Gastroesophageal sphincter (tissue), 4 donors: ENCODE measurements at regions not wholly inside any gene's neighbourhood (a gene's known extent, or its start where the extent isn't known, plus 50 kb on each side); places are given as distances from the start of the nearest gene placed in this dataset.
A peak's percentile ranks its signal among the peaks of the same experiment; 100 is the strongest.

Experiments
- ATAC-seq: fragments of 150-250 bp; one replicate; pipeline ENCODE4 v1.9.1; 2016; ENCODE audit warnings: mild to moderate bottlenecking, moderate library complexity
- H3K27ac ChIP-seq, 4 donors: fragments of 200-600 bp; sonication (generic) in 3 of 4; 1 replicate in 3 of 4; 2 replicates in 1 of 4; pipeline ENCODE4 v1.5.1; 2016 to 2019
- H3K27me3 ChIP-seq: fragments of 200-600 bp; sonication (generic); one replicate; pipeline ENCODE4 v1.5.1; 2019
- H3K36me3 ChIP-seq, 2 donors: fragments of 200-600 bp; sonication (generic); one replicate each; pipeline ENCODE4 v1.5.1; 2019; ENCODE audit warnings: control low read depth in 1 of 2
- H3K4me1 ChIP-seq, 3 donors: fragments of 200-600 bp; sonication (generic); 1 replicate in 2 of 3; 2 replicates in 1 of 3; pipeline ENCODE4 v1.5.1; 2016 to 2019; ENCODE audit warnings: control low read depth in 2 of 3
- H3K4me3 ChIP-seq, 2 donors: fragments of 200-600 bp; sonication (generic); one replicate each; pipeline ENCODE4 v1.5.1; 2019; ENCODE audit warnings: mild to moderate bottlenecking in 1 of 2, moderate library complexity in 1 of 2
- H3K9me3 ChIP-seq, 3 donors: fragments of 200-600 bp; sonication (generic); one replicate each; pipeline ENCODE4 v1.5.1; 2017 to 2019; ENCODE audit warnings: control low read depth in 2 of 3
- EP300 ChIP-seq: sonication (generic); formaldehyde crosslinking; IDR thresholded peaks from one replicate; pipeline ENCODE4 v1.6.1; 2017; ENCODE audit warnings: antibody characterized with exemption, mild to moderate bottlenecking
- POLR2A ChIP-seq, 2 donors: fragments of 450-650 bp; IDR thresholded peaks; one replicate each; pipeline ENCODE4 v1.6.1; 2017; ENCODE audit warnings: antibody characterized with exemption in 2 of 2, mild to moderate bottlenecking in 2 of 2, moderate library complexity in 1 of 2
- POLR2AphosphoS5 ChIP-seq: sonication (generic); formaldehyde crosslinking; IDR thresholded peaks from one replicate; pipeline ENCODE4 v1.6.1; 2017; ENCODE audit warnings: antibody characterized with exemption
- WGBS, 2 donors: methylation state at CpG; one replicate each; pipeline ENCODE4 v1.1.5; 2018; ENCODE audit warnings: low coverage in 1 of 2; 5-methylcytosine and 5-hydroxymethylcytosine counted together
- TF ChIP-seq, protein P1 (sequence below), 4 experiments: fragments of 200-600 bp in 2 of 4; fragments of 450-650 bp in 2 of 4; sonication (generic) in 1 of 4; IDR thresholded peaks; one replicate each; pipeline ENCODE4 v1.5.1; 2017 to 2019; ENCODE audit warnings: antibody characterized with exemption in 4 of 4, mild to moderate bottlenecking in 2 of 4, moderate library complexity in 2 of 4

DNA sequence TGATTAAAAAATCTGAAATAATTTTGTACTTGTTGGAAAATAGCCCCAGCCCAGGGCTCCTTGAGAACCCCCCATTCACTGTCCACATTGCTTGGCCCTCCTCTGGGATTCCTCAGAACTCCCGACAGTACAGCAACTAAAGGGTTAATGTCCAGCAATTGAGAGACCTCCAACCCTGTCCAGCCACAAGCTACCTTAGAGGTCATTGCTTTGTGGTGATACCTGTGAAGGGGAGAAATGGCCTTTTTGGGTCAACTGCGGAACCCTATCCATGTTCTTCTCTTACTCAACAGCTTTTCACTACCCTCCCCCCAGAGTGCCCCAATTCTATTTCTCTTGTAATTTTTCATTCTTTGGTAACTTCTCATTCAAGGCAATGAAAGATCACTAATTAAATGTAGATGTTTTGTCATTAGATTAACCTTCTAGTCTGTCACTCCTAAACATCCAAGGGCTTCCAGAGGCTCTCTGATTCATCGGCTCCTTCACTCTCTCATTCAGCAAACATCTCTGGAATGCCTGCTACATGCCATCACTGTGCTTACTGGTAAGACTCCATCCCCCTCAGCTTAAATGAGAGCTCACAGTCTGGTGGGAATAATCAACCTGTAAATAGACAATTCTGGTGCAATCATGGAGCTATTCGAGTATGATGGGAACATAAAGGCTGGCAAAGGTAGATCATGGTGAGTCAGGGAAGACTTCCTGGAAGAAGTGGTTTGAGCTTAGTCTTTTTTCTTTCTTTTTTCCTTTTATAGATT, 241.4 kb upstream of the PGRMC2 start:
- Histone ChIP-seq H3K4me3 (no peak overlapping the region), H3K36me3 (no peaks in the 10 kb centered on the region), H3K9me3 (no peaks in the 10 kb centered on the region), H3K27ac (peak overlapping the region; percentile 24 to 69 (median 66)), H3K27me3 (no peaks in the 10 kb centered on the region), H3K4me1 (peaks cover 8 to 36% (median 10%) of the 10 kb centered on the region in 3 donors)
- TF ChIP-seq POLR2A (IDR thresholded peaks at IDR 0.05): no peak
- TF ChIP-seq POLR2AphosphoS5: peak; percentile 95
- WGBS, 2 donors: 46 to 52% methylated on average over 4 of the region's 4 CpGs
- peak; percentile 98 for ATAC-seq

DNA sequence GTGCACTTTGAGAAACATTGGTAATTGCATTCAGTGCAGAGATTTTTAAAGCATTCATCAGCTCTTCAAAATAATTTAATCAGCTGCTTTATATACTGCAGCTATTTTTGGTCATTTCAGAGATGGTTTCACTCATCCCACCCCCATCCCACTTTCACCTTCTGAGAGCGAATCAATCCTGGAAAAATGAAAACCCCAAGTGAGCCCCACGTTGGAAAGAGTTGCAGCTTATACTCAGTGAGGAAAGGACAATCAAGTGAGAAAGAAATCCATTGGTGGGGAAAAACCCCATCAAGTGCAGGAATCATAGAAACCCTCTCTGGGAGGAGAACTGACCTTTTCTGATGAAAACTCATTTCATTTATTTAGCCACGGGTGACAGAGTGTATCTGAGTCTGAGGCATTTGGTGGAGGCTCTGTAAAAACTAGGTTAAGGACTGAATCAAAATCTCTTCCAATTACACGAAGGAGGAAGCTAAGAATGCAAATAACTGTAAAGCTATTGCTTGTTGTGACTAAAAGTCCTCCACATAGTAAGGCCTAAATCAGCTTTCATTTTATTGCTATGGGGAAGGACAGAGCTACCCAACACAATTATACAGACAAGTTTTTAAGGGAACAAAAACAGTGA, 240.4 kb upstream of the PGRMC2 start:
- ATAC-seq: no peak
- TF ChIP-seq POLR2AphosphoS5 (no peak), EP300 (no peak), POLR2A (IDR thresholded peaks at IDR 0.05) (no peak)
- TF ChIP-seq, protein P1, sequence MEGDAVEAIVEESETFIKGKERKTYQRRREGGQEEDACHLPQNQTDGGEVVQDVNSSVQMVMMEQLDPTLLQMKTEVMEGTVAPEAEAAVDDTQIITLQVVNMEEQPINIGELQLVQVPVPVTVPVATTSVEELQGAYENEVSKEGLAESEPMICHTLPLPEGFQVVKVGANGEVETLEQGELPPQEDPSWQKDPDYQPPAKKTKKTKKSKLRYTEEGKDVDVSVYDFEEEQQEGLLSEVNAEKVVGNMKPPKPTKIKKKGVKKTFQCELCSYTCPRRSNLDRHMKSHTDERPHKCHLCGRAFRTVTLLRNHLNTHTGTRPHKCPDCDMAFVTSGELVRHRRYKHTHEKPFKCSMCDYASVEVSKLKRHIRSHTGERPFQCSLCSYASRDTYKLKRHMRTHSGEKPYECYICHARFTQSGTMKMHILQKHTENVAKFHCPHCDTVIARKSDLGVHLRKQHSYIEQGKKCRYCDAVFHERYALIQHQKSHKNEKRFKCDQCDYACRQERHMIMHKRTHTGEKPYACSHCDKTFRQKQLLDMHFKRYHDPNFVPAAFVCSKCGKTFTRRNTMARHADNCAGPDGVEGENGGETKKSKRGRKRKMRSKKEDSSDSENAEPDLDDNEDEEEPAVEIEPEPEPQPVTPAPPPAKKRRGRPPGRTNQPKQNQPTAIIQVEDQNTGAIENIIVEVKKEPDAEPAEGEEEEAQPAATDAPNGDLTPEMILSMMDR (IDR thresholded peaks at IDR 0.05): no peak
- Histone ChIP-seq H3K36me3 (no peaks in the 10 kb centered on the region), H3K27ac (peak overlapping the region in 3 of 4 donors; percentile 24 to 69 (median 68)), H3K4me3 (no peak overlapping the region), H3K9me3 (no peaks in the 10 kb centered on the region), H3K27me3 (no peaks in the 10 kb centered on the region), H3K4me1 (peaks cover 8 to 36% (median 10%) of the 10 kb centered on the region in 3 donors)
- WGBS, 2 donors: 49 to 51% methylated on average over 2 to 4 of the region's 4 CpGs

DNA sequence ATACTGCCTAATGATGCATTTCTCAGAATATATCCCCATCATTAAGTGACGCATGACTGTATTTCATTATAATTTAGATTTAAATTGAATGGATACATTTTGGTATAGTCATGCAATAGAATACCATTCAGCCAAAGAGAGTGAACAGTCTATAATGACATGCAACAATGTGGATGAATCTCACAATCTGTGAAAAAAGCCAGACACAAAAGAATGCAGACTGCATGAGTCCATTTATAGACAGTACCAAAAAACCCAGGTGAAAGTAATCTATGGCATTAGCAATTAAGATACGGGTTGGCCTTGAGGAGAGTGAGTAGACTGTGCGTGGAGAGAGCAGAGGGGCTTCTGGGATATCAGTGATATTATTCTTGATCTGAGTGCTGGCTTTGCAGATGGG, 239.7 kb upstream of the PGRMC2 start:
- Histone ChIP-seq H3K27ac (no peak overlapping the region), H3K9me3 (no peaks in the 10 kb centered on the region), H3K27me3 (no peaks in the 10 kb centered on the region), H3K4me3 (no peak overlapping the region), H3K36me3 (no peaks in the 10 kb centered on the region), H3K4me1 (peaks cover 8 to 36% (median 10%) of the 10 kb centered on the region in 3 donors)
- TF ChIP-seq EP300 (no peak), POLR2A (IDR thresholded peaks at IDR 0.05) (no peak), POLR2AphosphoS5 (no peak)
- TF ChIP-seq, protein P1 (IDR thresholded peaks at IDR 0.05): no peak
- WGBS, 2 donors: 81 to 87% methylated on average over 3 of the region's 3 CpGs
- no peak for ATAC-seq

DNA sequence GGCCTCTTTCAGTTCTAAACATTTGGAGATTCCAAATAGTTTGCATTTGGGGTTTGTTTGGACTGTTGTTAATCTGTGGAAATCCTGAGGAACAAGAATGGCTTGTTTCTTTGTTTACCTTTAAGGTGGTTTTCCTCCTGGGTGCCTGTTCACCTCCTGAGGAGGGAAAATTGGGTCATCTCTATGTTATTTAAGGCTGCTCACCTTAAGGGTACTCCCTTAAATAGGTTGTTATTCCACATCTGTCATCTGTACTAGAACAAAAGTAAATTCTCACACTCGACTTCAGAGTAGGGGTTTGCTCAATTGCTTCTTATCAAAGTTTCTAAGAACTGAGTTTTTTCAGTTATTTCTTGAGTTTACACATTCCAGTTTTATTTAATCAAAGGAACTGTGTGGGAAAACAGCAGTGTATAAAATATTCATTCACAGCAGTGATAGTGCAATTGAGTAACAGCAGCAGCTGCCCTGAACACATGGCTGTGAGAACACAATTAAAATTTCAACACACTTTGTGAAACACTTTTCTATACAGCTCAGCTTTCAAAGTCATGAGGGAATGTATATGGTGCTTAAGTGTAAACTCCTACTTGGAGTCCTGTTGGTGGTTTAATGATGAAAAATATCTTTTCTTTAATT, 238.5 kb upstream of the PGRMC2 start:
- ATAC-seq: no peak
- Histone ChIP-seq H3K27ac (peak overlapping the region in 1 of 4 donors; percentile 21), H3K4me1 (peaks cover 8 to 42% (median 10%) of the 10 kb centered on the region in 3 donors), H3K27me3 (no peaks in the 10 kb centered on the region), H3K4me3 (no peak overlapping the region), H3K9me3 (no peaks in the 10 kb centered on the region), H3K36me3 (no peaks in the 10 kb centered on the region)
- 33 to 40% methylated on average over 1 of the region's 1 CpG for whole genome bisulfite sequencing, 2 donors
- TF ChIP-seq POLR2AphosphoS5 (no peak), POLR2A (IDR thresholded peaks at IDR 0.05) (no peak), EP300 (no peak)
- TF ChIP-seq, protein P1 (IDR thresholded peaks at IDR 0.05): peak in 1 of 4 experiments; percentile 3

DNA sequence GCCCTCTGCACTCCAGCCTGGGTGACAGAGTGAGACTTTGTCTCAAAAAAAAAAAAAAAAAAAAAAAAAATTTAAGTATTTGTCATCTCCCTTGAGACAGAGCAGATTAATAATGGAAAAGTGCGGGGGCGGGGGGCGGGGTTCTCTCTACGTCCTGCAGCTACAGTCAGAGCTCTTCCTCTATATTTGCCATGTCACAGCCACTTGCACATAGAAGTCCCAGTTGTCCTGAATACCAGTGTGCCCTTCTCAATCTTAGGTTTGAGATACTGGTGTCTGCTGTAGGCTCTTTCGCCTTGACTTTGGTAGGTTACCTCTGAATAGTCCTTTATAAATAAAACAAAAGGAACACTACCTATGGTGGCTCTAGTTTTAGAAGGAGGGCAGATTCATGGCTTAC, 237.8 kb upstream of the PGRMC2 start:
- WGBS, 2 donors: 0 to 53% methylated on average over 1 to 5 of the region's 5 CpGs
- Histone ChIP-seq H3K27me3 (no peaks in the 10 kb centered on the region), H3K36me3 (no peaks in the 10 kb centered on the region), H3K9me3 (no peaks in the 10 kb centered on the region), H3K4me3 (no peak overlapping the region), H3K4me1 (peaks cover 8 to 42% (median 10%) of the 10 kb centered on the region in 3 donors), H3K27ac (peak overlapping the region in 1 of 4 donors; percentile 21)
- TF ChIP-seq POLR2A (IDR thresholded peaks at IDR 0.05): no peak
- no peak for TF ChIP-seq EP300
- TF ChIP-seq, protein P1 (IDR thresholded peaks at IDR 0.05): no peak
- no peak for TF ChIP-seq POLR2AphosphoS5
- ATAC-seq: no peak
